Upper lobe of left lung (tissue), 6 donors: ENCODE measurements at regions not wholly inside any gene's neighbourhood (a gene's known extent, or its start where the extent isn't known, plus 50 kb on each side); places are given as distances from the start of the nearest gene placed in this dataset.

Source experiments
- ATAC-seq, 2 donors: fragments of 200-7000 bp; cut with Tn5 transposase; one replicate each; pipeline ENCODE4 v1.9.1; 2022; ENCODE audit warnings: mild to moderate bottlenecking in 2 of 2, moderate library complexity in 2 of 2; ENCODE audit not compliant: low FRiP score in 2 of 2
- DNase-seq, 2 donors: peaks; one replicate each; pipeline ENCODE4 v3.0.0-alpha.2; 2019 to 2020
- H3K27ac ChIP-seq, 4 donors: fragments of 200-600 bp; sonication (generic); one replicate each; pipeline ENCODE4 v1.5.1; 2016 to 2019
- H3K27me3 ChIP-seq, 4 donors: fragments of 200-600 bp; sonication (generic); one replicate each; pipeline ENCODE4 v1.5.1; 2017 to 2019
- H3K36me3 ChIP-seq, 4 donors: fragments of 200-600 bp; sonication (generic); one replicate each; pipeline ENCODE4 v1.5.1; 2016 to 2019
- H3K4me1 ChIP-seq, 4 donors: fragments of 200-600 bp; sonication (generic); one replicate each; pipeline ENCODE4 v1.5.1; 2018 to 2019
- H3K4me3 ChIP-seq, 4 donors: fragments of 200-600 bp; sonication (generic); one replicate each; pipeline ENCODE4 v1.5.1; 2017 to 2019; ENCODE audit warnings: mild to moderate bottlenecking in 2 of 4, moderate library complexity in 1 of 4
- H3K9me3 ChIP-seq, 4 donors: fragments of 200-600 bp; sonication (generic); one replicate each; pipeline ENCODE4 v1.5.1; 2018 to 2019
- CTCF ChIP-seq, 6 experiments: fragments of 450-650 bp in 4 of 6; fragments of 200-600 bp in 2 of 6; sonication (generic) in 2 of 6; IDR thresholded peaks; one replicate each; pipeline ENCODE4 v1.5.1; 2016 to 2019; ENCODE audit warnings: antibody characterized with exemption in 6 of 6
- EP300 ChIP-seq, 4 donors: sonication (generic); formaldehyde crosslinking; IDR thresholded peaks; one replicate each; pipeline ENCODE4 v1.5.1; 2017; ENCODE audit warnings: antibody characterized with exemption in 4 of 4, control low read depth in 2 of 4
- POLR2A ChIP-seq, 4 donors: fragments of 450-650 bp; IDR thresholded peaks; one replicate each; pipeline ENCODE4 v1.5.1; 2016 to 2017; ENCODE audit warnings: antibody characterized with exemption in 4 of 4, mild to moderate bottlenecking in 2 of 4
- POLR2AphosphoS5 ChIP-seq, 2 donors: sonication (generic); formaldehyde crosslinking; IDR thresholded peaks; one replicate each; pipeline ENCODE4 v1.5.1; 2017; ENCODE audit warnings: antibody characterized with exemption in 2 of 2
- WGBS, 2 donors: methylation state at CpG; one replicate each; pipeline ENCODE4 v1.1.5; 2017 to 2018; 5-methylcytosine and 5-hydroxymethylcytosine counted together
- donor health status: DM: no; HTN: no; CAD: no; lungs with moderate emphysema.
- donor health status: DM: no; HTN: yes; CAD: no; lungs with severe emphysema.

- DNase-seq (no peak), ATAC-seq (no peak)
- 39 to 81% methylated on average over 2 of the region's 2 CpGs for WGBS, 2 donors
- no peaks in the 10 kb centered on the region for H3K9me3 ChIP-seq
- no peaks in the 10 kb centered on the region for H3K36me3 ChIP-seq
- TF ChIP-seq POLR2AphosphoS5 (IDR thresholded peaks at IDR 0.05) (no peak), POLR2A (IDR thresholded peaks at IDR 0.05) (no peak), CTCF (IDR thresholded peaks at IDR 0.05) (no peak), EP300 (IDR thresholded peaks at IDR 0.05) (no peak)
- no peak overlapping the region for H3K27ac ChIP-seq
- no peaks in the 10 kb centered on the region for H3K4me1 ChIP-seq
- H3K27me3 ChIP-seq = no peaks in the 10 kb centered on the region
- H3K4me3 ChIP-seq = no peak overlapping the region
Measured at GRCh38 chr14:62015945-62016344, 253.7 kb downstream of the SNAPC1 start.

DNA sequence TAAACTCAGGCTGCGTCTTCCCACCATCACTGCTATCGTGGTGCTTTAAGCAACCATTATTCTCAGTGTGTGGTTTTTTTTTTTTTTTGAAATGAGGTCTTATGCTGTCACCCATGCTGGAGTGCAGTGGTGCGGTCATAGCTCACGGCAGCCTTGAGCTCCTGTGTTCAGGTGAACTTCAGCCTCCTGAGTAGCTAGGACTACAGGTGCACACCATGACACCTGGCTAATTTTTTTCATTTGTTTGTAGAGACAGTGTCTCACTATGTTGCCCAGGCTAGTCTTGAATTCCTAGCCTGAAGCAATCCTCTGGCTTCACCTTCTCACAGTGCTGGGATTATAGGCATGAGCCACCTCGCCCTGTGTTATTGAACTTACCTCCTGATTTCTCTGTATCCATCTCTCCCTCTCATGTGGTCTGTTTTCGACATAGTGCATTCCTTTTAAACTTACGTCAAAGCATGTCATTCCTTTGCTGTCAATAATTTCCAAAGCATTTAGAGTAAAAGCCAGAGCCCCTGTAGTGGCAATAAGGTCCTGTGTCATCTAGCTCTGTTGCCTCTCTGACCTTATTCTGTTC is 255.5 kb downstream of the SNAPC1 start:
- TF ChIP-seq EP300 (IDR thresholded peaks at IDR 0.05) (no peak), POLR2AphosphoS5 (IDR thresholded peaks at IDR 0.05) (no peak), POLR2A (IDR thresholded peaks at IDR 0.05) (no peak), CTCF (IDR thresholded peaks at IDR 0.05) (no peak)
- Histone ChIP-seq H3K27ac (no peak overlapping the region), H3K36me3 (no peaks in the 10 kb centered on the region), H3K4me3 (no peak overlapping the region), H3K9me3 (no peaks in the 10 kb centered on the region), H3K4me1 (no peaks in the 10 kb centered on the region), H3K27me3 (no peaks in the 10 kb centered on the region)
- 75 to 76% methylated on average over 7 of the region's 7 CpGs for WGBS, 2 donors
- DNase-seq = no peak
- ATAC-seq = no peak

GRCh38 chr14:62018606-62019005 is 256.4 kb downstream of the SNAPC1 start:
- no peak for DNase-seq
- 85 to 86% methylated on average over 5 of the region's 5 CpGs for WGBS, 2 donors
- Histone ChIP-seq H3K27ac (no peak overlapping the region), H3K9me3 (no peaks in the 10 kb centered on the region), H3K27me3 (no peaks in the 10 kb centered on the region), H3K4me3 (no peak overlapping the region), H3K4me1 (no peaks in the 10 kb centered on the region), H3K36me3 (no peaks in the 10 kb centered on the region)
- TF ChIP-seq POLR2A (IDR thresholded peaks at IDR 0.05) = no peak
- TF ChIP-seq POLR2AphosphoS5 (IDR thresholded peaks at IDR 0.05) = no peak
- no peak for ATAC-seq

DNA sequence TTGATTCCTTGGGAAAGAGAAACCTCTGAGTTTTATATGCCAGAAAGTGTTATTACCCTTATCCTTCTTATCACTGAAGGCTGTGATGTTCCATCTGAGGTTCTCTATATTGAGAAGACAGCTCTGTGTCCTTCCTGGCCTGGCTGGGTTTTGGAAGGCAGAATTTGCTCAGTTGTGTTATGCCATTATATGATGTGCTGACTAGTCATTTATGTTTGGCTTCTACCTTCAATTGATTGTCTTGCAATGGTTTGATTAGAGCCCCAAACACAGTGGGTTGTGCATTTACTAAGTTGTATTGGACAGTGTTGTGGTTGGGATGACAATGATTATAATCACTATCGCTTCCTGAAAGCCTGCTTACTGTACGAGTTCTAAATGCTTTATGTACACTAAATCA is 265.7 kb downstream of the SNAPC1 start:
- ATAC-seq (no peak), DNase-seq (no peak)
- H3K4me3 ChIP-seq = no peak overlapping the region
- no peak overlapping the region for H3K27ac ChIP-seq
- 47 to 60% methylated on average over 2 of the region's 2 CpGs for WGBS, 2 donors
- TF ChIP-seq POLR2AphosphoS5 (IDR thresholded peaks at IDR 0.05) (no peak), POLR2A (IDR thresholded peaks at IDR 0.05) (no peak)
- no peaks in the 10 kb centered on the region for H3K36me3 ChIP-seq
- H3K4me1 ChIP-seq = no peaks in the 10 kb centered on the region
- H3K9me3 ChIP-seq = no peaks in the 10 kb centered on the region
- H3K27me3 ChIP-seq = no peaks in the 10 kb centered on the region

- H3K4me3 ChIP-seq = no peak overlapping the region
- no peaks in the 10 kb centered on the region for H3K9me3 ChIP-seq
- no peaks in the 10 kb centered on the region for H3K36me3 ChIP-seq
- no peaks in the 10 kb centered on the region for H3K27me3 ChIP-seq
- H3K4me1 ChIP-seq = no peaks in the 10 kb centered on the region
- no peak overlapping the region for H3K27ac ChIP-seq
- no peak for TF ChIP-seq EP300 (IDR thresholded peaks at IDR 0.05)
- no peak for TF ChIP-seq POLR2AphosphoS5 (IDR thresholded peaks at IDR 0.05)
- no peak for ATAC-seq
- WGBS, 2 donors = 66 to 88% methylated on average over 2 of the region's 2 CpGs
- DNase-seq = no peak
Measured at GRCh38 chr14:62029569-62029924, 267.3 kb downstream of the SNAPC1 start.

GRCh38 chr14:62030387-62030786 is 268.2 kb downstream of the SNAPC1 start:
- TF ChIP-seq EP300 (IDR thresholded peaks at IDR 0.05) = no peak
- no peak for TF ChIP-seq POLR2AphosphoS5 (IDR thresholded peaks at IDR 0.05)
- no peak for TF ChIP-seq POLR2A (IDR thresholded peaks at IDR 0.05)
- no peak for TF ChIP-seq CTCF (IDR thresholded peaks at IDR 0.05)
- H3K4me1 ChIP-seq = no peaks in the 10 kb centered on the region
- no peaks in the 10 kb centered on the region for H3K27me3 ChIP-seq
- no peaks in the 10 kb centered on the region for H3K9me3 ChIP-seq
- H3K27ac ChIP-seq = no peak overlapping the region
- 90 to 93% methylated on average over 3 of the region's 3 CpGs for WGBS, 2 donors
- no peak overlapping the region for H3K4me3 ChIP-seq
- ATAC-seq = no peak
- no peak for DNase-seq
- no peaks in the 10 kb centered on the region for H3K36me3 ChIP-seq
